Uterus (tissue), 3 donors: ENCODE measurements at regions not wholly inside any gene's neighbourhood (a gene's known extent, or its start where the extent isn't known, plus 50 kb on each side); places are given as distances from the start of the nearest gene placed in this dataset.

ENCODE experiments used
- DNase-seq, 2 donors: peaks; one replicate each; pipeline ENCODE4 v3.0.0-alpha.2; 2019 to 2020
- H3K27ac ChIP-seq, 2 donors: fragments of 200-600 bp; sonication (generic); 1 replicate in 1 of 2; 2 replicates in 1 of 2; pipeline ENCODE4 v1.5.1; 2016 to 2018
- H3K27me3 ChIP-seq, 2 donors: fragments of 200-600 bp; sonication (generic); one replicate each; pipeline ENCODE4 v1.5.1; 2018 to 2019; ENCODE audit warnings: control low read depth in 1 of 2
- H3K36me3 ChIP-seq, 2 donors: fragments of 200-600 bp; sonication (generic); one replicate each; pipeline ENCODE4 v1.5.1; 2019; ENCODE audit warnings: control low read depth in 1 of 2
- H3K4me1 ChIP-seq, 2 donors: fragments of 200-600 bp; sonication (generic); one replicate each; pipeline ENCODE4 v1.5.1; 2018 to 2019; ENCODE audit warnings: control low read depth in 1 of 2
- H3K4me3 ChIP-seq, 2 donors: fragments of 200-600 bp; sonication (generic); 1 replicate in 1 of 2; 2 replicates in 1 of 2; pipeline ENCODE4 v1.5.1; 2018 to 2019; ENCODE audit warnings: mild to moderate bottlenecking in 1 of 2
- H3K9me3 ChIP-seq, 2 donors: fragments of 200-600 bp; sonication (generic); one replicate each; pipeline ENCODE4 v1.5.1; 2019; ENCODE audit warnings: control low read depth in 1 of 2
- CTCF ChIP-seq, 4 experiments: fragments of 200-600 bp in 2 of 4; fragments of 450-650 bp in 2 of 4; sonication (generic) in 2 of 4; IDR thresholded peaks; one replicate each; pipeline ENCODE4 v1.5.1; 2016 to 2019; ENCODE audit warnings: antibody characterized with exemption in 4 of 4, mild to moderate bottlenecking in 2 of 4, moderate library complexity in 1 of 4
- POLR2A ChIP-seq, 2 donors: fragments of 450-650 bp; IDR thresholded peaks; one replicate each; pipeline ENCODE4 v1.6.1; 2016; ENCODE audit warnings: antibody characterized with exemption in 2 of 2, mild to moderate bottlenecking in 1 of 2, moderate library complexity in 1 of 2
- intact Hi-C: fragments of 100-400 bp; cut with DNase I; formaldehyde crosslinking; loops from one replicate; pipeline ENCODE4 v1.15.1; 2023; ENCODE audit warnings: low total_unique reads
- donor health status: DM: yes; HTN: yes; CAD: no.

DNA sequence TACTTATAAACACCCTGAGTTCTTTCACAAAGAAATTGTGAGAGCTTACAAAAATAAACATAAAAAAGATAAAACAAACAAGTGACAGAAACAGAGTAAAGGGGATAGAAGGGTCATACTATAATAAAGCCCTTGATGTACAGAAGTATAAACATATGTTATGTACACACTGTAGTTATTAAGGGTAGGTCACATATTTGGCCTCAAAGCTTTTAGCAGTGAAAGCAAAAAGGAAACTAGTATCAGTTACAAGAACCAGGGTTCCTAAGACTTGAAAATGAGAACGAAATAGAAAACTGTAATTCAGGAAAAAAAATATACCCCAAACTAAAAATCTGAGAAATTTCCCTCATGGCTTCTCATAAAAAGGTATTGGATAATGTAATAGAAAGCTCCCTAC is 380.6 kb downstream of the HDGFL1 start:
- no peak for TF ChIP-seq POLR2A (IDR thresholded peaks at IDR 0.05)
- no peak for TF ChIP-seq CTCF (IDR thresholded peaks at IDR 0.05)
- Histone ChIP-seq H3K9me3 (no peaks in the 10 kb centered on the region), H3K27me3 (no peaks in the 10 kb centered on the region), H3K27ac (no peak overlapping the region), H3K4me3 (no peak overlapping the region), H3K36me3 (no peaks in the 10 kb centered on the region), H3K4me1 (no peaks in the 10 kb centered on the region)
- intact Hi-C loops, result no loop called here
- DNase-seq, result no peak

DNA sequence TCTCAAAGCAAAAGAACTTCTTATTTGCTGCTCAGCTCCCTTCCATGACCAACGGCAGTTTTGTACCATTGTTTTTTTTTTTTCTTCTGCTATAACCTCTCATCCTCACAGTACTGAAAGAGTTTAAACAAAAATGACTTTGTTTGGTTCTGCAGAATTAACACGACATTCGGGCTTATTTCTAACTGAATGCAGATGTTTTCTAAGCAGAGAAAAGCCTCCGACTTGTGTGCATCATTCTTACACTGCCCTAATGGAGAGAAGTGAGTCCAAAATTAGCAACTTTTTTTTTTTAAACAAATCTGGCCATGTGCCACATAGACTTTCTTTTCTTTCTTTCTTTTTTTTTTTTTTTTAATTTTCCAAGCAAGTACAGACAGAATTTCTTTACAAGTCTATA is 382.7 kb downstream of the HDGFL1 start:
- TF ChIP-seq CTCF (IDR thresholded peaks at IDR 0.05) (no peak), POLR2A (IDR thresholded peaks at IDR 0.05) (no peak)
- H3K4me3 ChIP-seq, result no peak overlapping the region
- H3K36me3 ChIP-seq, result no peaks in the 10 kb centered on the region
- no peaks in the 10 kb centered on the region for H3K4me1 ChIP-seq
- H3K9me3 ChIP-seq, result no peaks in the 10 kb centered on the region
- no peak for DNase-seq
- intact Hi-C loops, result no loop called here
- H3K27ac ChIP-seq, result no peak overlapping the region
- no peaks in the 10 kb centered on the region for H3K27me3 ChIP-seq

GRCh38 chr6:22954749-22955385 is 385.5 kb downstream of the HDGFL1 start:
- Histone ChIP-seq H3K27ac (peak overlapping the region; percentile 32 to 67), H3K4me3 (peak overlapping the region in 1 of 2 donors; percentile 29), H3K36me3 (no peaks in the 10 kb centered on the region), H3K27me3 (no peaks in the 10 kb centered on the region), H3K9me3 (no peaks in the 10 kb centered on the region), H3K4me1 (no peaks in the 10 kb centered on the region)
- DNase-seq, result no peak
- TF ChIP-seq POLR2A (IDR thresholded peaks at IDR 0.05) (no peak), CTCF (IDR thresholded peaks at IDR 0.05) (no peak)
- intact Hi-C loops, result no loop called here

DNA sequence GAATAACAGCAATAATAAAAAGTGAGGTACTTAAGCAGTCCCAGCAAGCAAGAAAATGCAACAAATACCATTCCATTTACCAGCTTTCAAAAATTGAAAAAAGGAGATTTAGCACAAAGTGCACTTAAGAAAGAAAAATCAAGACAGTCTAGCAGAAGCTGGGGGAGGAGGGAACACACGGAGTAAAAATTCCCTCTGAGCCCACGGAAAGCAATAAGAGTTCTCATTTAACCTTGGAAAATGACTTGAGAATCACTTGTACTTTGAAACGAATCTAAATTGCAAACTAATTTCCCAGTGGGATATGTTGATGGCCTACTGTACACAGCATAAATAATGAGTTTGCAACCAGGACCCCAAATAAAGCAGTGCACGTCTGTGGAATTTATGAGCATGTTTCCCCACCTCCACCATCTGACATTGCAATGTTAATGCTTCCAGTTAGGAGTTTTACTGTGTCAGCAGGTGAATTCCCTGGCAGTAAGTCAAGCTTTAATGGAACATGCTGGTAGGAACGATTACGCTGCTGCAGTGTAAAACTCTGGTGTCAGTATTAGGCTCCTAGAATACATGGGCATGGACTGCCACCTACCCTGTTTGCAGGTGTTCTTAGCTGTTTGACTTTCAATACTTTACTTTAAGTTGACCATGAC is 386.8 kb downstream of the HDGFL1 start:
- no peak for DNase-seq
- Histone ChIP-seq H3K36me3 (no peaks in the 10 kb centered on the region), H3K27ac (no peak overlapping the region), H3K9me3 (no peaks in the 10 kb centered on the region), H3K4me1 (no peaks in the 10 kb centered on the region), H3K4me3 (no peak overlapping the region), H3K27me3 (no peaks in the 10 kb centered on the region)
- no peak for TF ChIP-seq CTCF (IDR thresholded peaks at IDR 0.05)
- TF ChIP-seq POLR2A (IDR thresholded peaks at IDR 0.05), result no peak
- intact Hi-C loops, result no loop called here

DNA sequence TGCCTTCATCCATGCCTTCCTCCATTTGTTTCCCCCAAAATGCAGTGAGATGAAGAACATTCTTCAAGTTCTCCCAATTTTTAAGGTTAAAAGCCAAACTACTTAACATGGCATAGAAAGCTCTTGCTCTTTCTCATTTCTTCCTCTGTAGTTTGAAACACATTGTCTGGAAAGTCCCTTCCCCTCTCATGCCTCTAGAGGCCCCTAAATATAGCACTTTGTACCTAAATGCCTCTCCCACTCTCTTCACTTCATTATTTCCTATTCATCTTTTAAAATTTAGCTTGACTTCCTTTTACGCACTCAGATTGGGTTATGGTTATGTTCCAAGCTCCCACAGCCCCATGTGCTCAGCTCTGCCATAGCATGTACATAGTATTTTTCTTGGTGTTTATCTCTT is 389.3 kb downstream of the HDGFL1 start:
- no peak for DNase-seq
- no peak for TF ChIP-seq CTCF (IDR thresholded peaks at IDR 0.05)
- no peak for TF ChIP-seq POLR2A (IDR thresholded peaks at IDR 0.05)
- Histone ChIP-seq H3K27me3 (no peaks in the 10 kb centered on the region), H3K27ac (no peak overlapping the region), H3K9me3 (no peaks in the 10 kb centered on the region), H3K4me1 (no peaks in the 10 kb centered on the region), H3K4me3 (no peak overlapping the region), H3K36me3 (no peaks in the 10 kb centered on the region)
- intact Hi-C loops, result no loop called here
